Dermis microvascular lymphatic vessel endothelial cell (primary cell): ENCODE measurements at regions not wholly inside any gene's neighbourhood (a gene's known extent, or its start where the extent isn't known, plus 50 kb on each side); places are given as distances from the start of the nearest gene placed in this dataset.
"Not testable (repeated sequence)": the region's sequence is repeated elsewhere in the genome, so short reads cannot be mapped to it uniquely, and the experiment has no call there.

Experiments
- DNase-seq, 2 donors: peaks; one replicate each; pipeline versions ENCODE4 v3.0.0 to v3.0.0-alpha.2; 2010; ENCODE audit warnings: low read depth in 2 of 2

DNA sequence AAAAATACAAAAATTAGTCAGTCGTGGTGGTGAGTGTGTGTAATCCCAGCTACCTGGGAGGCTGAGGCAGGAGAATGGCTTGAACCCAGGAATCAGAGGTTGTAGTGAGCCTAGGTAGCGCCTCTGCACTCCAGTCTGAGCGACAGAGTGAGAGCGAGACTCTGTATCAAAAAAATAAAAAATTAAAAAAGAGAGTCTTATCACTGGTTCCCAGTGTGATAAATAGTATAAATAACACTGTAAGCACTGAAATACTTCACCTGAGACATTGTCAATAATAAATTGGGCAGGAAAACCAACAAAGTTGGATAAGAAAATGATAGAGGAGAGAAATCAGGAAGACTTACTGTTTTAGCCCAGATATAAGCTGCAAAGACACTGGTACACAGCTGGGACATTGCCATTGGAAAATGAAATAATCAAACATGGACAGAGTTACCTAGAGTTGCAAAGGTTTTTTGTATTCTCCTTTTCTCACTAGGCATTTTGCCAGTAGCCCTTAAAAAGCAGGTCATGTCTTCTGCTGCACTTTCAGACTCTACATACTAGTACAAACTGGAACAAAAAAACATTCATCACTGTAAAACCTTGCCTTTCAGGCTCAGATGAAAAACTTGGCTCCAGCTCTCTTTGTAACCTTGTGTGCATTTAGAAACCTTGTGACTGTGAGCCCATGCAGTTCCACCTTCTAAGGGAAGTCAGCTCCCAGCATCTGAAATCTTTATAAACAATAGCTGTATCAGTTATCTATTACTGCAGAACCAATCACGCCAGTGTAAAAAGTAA is 55.0 kb upstream of the PPP1R2C start:
- no peak for DNase-seq

DNA sequence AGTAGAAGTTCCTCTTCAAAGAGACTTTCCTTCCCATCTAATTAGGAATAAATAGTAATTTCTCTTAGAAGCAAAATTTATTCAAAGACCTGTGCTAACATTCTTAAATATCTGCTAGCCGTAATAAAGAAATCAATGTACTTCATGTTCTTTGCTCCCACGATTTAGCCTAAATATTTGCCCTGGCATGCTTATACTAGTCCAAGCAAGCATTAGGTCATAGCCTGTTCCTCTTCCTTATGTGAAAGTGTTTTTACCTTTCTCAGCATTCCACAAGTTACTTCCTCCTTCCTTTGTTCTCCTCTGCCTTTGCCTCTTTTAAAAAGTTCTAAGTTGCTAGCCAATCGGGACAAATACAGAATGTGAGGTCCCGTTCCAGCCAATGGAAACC is 55.6 kb upstream of the PPP1R2C start:
- DNase-seq: not testable (repeated sequence)

DNA sequence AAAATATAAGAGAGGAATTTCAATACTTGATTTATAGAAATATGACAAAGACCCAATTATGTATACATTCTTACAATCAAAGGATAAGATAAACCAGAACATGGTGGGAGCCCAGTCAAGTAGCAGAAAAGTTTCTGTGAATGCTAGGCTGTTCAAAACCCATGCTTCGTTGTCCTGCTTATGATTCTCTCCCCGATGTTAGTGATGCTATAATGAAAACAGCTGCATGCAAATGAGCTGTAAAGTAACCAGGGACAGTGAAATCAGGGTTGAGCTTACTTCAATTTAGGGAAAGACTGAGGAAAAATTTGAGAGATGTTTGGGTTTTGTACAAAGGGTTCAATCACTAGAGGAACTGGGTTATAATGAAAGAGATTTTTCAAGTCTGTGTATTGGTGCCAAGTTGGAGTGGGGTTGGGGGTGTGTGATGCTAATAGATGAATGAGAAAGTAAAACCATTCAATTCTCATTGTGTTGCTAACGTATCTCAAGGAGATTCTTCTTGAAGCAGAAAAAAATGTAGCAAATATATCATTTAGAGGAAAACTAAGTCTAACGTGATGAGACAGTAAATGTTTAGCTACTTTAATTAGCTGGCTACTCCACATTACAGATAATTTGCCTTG is 59.3 kb upstream of the PPP1R2C start:
- no peak for DNase-seq

DNA sequence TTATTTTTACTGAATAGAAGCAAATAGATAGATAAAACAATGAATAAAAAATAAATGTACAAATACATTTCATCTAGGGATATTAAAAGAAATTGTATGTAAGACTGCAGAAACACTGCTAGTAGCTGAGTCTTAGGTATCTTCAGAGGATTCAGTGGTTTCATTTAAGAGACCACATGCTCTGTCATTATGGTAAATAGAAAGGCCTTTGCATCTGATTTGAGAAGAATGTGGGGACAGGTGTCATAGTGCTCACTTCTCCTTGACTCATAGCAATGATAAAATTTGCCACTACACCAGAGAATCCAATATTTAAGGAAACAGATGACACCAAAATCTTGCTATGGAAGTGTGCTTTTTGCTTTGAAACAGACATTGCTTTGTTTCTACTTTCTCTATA is 59.8 kb upstream of the PPP1R2C start:
- DNase-seq: no peak

DNA sequence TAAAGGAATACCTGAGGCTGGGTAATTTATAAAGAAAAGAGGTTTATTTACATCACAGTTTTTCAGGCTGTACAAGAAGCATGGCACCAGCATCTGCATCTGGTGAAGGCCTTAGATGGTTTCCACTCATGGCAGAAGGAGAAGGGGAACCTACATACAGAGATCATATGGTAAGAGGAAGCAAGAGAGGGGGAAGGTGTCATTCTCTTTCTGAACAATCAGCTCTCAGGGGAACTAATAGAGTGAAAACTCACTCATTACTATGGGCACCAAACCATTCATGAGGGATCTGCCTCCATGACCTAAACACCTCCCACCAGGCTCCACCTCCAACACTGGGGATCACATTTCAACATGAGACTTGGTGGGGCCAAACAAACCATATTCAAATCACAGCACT is 61.7 kb upstream of the PPP1R2C start:
- no peak for DNase-seq

DNA sequence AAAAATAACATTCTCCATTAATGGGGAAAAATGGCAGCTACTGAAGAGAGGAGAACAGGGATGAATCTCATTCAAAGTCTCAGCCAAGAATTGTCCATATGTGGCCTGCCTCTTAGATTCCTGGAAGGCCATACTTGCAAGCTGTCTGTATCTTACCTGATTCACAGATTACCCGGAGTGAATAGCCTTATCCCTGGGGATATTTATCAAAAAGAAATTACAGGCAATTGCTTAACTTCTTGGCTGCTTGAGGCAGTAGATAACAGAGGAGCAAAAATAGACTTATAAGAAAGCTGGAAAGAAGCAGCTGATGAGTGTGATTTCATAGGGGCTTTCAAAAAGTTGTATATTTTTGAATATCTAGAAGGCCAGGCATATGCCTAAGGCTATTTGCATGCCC is 68.8 kb upstream of the PPP1R2C start:
- DNase-seq: no peak

DNA sequence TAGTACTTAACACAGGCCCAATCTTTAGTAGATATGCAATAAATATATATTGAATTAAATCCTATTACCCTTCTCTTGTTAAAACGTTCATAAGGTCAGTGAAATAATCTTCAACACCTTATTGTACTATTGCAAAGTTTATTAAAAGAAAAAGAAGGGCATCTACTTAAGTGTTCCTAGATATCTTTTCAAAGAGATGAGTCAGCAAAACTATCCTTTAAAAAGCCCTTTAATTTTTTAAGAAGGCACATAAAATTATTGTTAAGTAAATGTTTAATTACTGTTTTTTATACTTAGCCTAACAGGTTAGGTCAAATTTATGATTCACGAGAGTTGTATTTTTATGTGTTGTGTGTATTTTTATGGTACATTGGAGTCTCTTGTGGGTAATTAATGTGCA is 77.3 kb upstream of the PPP1R2C start:
- no peak for DNase-seq

DNA sequence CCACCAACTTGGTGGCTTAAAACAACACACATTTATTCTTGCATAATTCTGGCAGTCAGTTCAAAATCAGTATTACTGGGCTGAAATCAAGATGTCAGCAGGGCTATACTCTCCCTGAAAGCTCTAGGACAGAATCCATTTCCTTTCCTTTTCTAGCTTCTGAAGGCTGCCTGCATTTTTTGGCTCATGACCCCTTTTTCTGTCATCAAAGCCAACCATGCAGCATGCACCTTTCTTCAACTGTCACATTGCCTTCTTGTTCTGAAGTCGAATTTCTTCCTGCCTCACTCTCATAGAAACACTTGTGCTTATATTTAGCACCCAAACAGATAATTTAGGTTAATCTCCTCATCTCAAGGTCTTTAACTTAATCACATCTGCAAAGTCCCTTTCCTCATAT is 79.8 kb upstream of the PPP1R2C start:
- no peak for DNase-seq

DNA sequence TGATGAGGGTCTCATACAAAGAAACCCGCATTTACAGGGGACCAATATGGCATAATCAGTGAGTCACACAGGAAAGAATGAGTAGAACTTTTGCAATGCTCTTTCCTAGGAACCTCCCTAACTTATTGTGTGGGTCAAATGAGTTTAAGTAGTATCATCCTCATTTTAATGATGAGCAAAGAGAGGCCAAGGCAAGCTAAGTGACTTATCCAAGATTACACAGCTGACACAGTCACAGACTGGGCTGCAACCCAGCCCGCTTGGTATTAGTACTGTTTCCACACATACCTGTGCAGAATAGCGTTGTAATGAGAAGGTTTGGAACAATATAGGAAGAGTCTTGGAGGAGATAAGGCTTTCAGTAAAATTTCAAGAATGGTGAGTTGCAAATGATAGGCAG is 91.0 kb upstream of the PPP1R2C start:
- no peak for DNase-seq

DNA sequence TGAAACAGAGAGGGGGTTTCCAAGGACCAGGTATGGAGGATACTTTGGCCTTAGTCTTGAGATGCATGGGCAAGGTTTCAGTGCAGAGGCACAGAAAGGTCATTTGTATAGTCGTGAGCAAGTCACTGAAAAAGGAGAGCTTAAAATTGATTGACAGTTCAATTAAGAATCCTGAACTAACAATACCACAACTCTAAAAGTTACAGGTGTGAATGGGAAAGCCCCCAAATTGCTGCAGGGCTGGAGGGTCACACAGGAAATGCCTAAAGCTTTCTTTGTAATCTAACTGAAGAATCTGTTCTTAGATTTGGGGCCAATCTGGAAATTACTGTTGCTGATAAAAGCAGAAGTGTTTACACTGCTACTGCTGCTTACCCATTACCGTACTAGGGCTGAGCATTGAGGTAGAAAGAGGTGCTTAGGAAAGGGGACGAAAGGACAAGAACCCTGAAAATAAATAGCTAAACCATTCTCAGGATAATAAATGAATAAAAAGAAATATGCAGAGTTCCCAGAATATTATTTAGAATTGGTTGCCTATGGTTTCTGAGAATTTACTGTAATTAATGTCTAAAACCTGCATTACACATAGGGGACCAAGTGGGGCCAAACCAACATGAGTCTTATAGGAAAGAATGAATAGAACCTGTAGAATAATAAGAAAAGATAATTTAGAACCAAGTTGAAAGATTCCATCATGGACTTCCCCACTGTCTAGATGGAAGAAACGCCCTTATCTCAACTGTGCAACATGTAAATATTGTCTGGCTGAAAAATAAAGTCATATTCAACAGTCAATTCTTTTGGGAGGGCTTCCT is 91.9 kb upstream of the PPP1R2C start:
- DNase-seq: no peak

DNA sequence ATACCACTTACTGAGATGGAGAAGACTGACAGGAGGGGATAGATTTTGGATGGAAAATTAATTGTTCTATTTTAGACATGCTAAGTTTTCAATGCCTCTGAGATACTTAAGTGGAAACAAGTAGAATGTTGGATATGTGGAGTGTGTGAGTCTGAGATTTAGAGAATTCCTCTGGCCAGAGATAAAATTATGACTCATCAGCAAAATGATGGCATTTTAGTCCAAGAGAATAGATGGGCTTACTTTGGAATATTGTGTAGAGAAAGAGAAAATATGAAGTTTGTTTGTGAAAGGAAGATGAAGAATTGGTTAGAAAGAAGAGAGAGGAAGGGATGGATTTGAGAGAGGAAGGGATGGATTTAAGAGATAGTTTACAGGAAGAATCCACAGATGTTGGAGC is 108.6 kb upstream of the PPP1R2C start:
- DNase-seq: no peak

DNA sequence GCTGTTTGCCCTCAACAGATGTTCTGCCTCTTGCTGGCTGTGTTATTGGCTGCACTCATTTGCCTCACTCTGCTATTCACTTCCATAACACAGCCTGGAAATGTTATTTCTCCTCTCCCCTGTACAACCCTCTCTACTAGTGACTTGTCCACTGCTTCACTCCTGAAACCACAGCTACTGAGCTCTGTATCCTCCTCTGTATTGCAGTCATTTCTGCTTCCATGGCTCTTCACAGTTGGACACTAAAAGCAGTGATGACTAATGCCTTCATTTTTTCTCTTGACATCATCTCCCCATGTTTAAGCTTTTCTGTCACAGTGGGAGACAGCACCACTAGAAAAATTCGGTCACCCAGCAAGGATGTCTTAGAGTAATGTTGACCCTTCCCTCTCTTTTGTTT is 123.0 kb upstream of the PPP1R2C start:
- no peak for DNase-seq

DNA sequence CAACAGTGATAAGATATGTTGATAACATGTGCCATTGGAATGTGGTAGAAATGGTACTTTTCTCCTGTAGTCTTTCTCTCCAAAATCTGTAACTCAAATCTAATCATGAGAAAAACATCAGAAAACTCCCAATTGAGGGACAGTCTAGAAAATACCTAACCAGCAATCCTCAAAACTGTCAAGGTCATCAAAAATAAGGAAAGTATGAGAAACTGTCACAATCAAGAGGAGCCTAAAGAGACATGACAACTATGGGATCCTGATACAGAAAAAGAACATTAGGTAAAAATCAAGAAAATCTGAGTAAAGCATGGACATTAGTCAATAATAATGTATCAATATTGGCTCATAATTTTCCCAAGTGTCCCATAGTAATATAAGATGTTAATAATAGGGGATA is 124.5 kb upstream of the PPP1R2C start:
- DNase-seq: no peak

DNA sequence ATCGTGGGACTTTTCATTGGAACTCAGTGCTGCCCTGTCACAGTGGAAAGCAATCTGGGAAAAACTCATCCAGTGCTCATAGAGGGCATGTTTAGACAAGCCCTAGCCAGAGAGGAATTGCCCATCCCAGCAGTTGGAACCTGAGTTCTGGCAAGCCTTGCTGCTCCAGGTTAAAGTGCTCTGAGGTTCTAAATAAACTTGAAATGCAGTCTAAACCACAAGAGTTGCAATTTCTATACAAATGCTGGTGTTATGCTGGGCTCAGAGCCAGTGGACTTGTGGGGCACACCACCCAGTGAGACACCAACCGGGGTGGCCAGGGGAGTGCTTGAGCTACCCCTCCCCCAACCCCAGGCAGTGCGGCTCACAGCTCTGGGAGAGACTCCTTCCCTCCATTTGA is 142.8 kb upstream of the PPP1R2C start:
- no peak for DNase-seq

DNA sequence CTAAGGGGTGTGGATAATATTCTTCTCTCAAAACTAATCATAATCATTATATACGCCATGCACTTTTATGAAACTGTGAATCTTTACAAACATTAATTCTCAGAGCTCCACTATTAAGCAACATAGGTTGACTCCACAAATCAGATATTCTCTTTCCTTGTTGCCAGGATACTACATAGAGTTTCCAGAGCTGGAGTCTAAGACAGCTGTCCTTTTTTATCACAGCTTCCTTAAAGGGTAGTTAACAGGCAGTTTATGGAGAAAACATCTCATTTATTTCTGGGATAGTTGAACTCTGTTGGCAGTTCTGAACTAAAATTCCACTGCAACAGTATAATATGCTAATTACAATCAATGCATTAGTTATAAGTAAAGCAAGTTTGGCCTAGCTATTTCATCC is 152.1 kb upstream of the PPP1R2C start:
- DNase-seq: no peak

DNA sequence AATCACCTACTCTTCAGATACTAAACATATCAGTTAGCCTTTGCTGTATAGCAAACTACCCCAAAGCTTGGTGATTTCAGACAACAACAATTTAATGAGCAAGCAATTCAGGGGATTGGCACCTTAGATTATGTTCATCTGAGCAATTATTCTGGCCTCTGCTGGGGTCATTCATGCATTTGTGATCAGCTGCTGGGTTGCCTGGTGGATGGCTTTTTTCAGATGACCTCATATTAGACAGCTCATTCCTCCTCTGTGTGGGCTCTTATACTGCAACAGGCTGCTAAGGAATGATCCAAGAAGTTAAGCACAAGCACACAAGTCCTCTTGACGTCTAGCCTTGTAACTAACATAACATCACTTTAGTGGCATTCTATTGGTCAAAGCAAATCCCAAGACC is 153.0 kb upstream of the PPP1R2C start:
- no peak for DNase-seq

DNA sequence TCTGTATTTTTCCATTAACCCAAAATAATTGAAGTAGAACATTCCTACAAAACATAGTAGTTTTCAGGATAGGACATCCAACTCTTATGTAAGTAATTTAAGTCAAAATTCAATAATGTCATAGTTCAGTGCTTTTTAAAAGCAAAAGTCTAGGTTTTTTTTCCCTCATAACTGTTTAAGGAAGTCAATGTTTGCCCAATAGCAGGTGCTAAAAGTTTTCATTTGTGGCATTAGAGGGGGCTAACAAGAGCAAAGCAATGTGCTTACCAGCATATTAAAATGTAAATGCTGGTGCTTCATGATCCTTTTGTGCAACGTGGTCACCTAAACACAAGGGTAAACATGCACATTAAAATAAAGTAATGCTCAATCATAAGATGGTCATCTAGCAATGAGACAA is 155.2 kb upstream of the PPP1R2C start:
- no peak for DNase-seq

DNA sequence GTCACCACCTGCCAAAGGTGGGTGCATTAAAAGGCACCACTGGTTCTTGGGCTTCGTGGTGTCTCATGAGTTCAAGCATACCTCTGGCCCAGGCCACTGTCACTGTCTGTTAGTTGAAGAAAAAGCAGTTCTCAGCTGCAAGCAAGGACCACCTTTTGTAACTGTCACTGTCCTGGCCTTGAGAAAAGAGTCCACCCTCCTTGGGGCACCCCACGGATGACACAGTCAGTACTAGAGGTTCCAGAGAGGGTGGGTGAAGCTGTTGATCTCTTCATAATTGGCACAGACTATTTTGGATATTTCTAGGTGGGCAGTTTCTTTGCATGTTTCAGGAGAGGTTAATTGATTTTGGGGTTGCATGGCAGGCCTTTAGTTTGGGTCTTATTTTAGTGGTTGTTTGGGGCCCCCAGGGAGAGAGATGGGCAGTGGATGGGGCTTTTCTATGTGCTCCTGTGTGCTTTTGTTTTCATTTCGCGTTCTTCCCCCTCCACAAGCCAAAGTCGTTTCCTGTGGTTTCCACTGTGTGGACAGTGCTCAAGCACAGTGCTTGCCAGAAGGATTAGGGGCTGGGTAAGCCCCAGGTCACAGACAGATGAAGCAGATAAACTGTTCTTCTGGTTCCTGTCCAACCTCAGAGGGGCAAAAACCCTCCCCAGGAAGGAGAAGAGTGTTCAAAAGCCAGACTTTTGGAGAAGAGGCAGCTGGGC is 156.2 kb upstream of the PPP1R2C start:
- DNase-seq: no peak

DNA sequence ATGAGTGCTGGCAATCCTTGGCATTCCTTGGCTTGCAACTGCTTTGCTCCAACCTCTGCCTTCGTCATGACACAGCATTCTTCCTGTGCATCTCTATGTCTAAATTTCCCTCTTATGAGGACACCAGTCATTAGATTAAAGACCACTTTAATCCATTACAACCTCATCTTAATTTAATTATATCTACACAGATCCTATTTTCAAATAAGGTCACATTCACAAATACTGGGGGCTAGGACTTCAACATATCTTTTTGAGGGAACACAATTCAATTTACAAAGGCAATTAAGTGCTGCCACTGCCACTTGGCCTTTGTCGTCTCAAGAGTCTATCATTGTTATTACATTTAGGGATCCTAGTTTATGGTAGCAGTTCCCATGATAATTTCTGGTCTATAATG is 163.7 kb upstream of the PPP1R2C start:
- no peak for DNase-seq

DNA sequence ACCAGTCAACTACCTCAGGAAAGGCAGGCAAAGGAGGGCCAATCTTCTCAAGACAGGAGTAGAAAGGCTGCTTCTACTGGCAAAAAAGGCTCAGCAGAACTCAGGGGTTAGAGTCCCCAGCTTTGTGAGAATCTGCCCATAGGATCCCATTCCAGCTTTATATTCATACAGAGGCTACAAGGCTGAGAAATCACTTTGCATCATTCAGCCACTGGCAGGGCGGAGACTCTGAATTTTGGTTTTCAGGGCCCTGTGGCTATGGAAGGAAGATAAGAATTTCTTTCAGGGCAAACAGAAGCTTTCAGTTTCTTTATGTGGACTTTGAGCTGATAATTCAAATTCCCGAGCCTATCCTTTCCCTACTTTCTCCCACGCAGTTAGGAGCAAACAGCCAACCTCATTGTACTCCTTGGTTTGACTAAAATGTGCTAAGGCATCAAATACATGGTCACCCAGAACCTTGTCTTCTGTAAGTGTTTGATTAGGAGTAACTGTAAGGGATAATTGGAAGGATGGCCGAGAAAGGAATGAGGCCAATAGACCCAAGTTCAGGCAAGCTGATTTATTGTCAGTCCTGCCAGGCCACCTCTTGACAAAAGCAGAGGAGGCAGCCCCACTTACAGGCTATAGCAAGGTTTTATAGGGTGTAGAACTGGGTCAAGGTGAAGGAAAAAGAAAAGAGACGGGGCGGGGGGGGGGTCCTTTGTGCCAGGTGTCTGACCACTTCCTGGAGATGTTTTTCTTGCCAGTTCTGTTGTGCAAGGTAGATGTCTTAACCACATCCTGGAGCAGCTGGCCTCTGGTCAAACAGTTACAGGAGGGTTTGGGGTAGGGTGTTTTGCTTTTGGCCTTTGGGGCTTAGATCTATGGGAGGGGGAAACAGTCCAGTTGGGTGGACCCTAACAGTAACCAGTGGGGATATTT is 165.3 kb upstream of the PPP1R2C start:
- no peak for DNase-seq

DNA sequence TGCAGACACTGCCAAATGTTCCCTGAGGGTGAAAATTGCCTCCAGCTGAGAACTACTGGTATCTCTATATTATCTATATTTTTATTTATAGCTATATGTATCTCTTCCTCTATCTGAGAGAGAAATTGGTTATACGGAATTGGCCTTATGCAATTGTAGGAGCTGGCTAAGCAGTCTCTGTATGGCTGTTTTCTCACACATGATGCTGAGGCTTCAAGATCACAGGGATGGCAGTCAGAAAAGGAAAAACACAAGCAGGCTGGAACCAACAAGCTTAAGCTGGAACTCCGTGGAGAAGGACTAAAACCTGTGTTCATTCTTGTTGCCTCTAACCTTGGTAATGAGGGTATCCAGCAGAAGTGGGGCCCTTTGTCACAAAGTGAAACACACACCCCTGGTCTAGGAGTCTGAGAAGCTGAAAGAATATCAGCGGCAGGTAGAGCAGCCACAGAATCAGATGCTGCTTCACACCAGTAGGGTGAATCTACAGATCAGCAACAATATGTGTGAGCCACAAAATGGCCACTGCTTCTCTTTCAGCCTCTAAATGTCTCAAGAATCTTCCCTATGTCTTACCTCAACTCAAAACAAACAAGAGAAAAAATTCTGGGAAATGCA is 166.5 kb upstream of the PPP1R2C start:
- no peak for DNase-seq
